Spleen (tissue), 11 donors: ENCODE measurements at regions not wholly inside any gene's neighbourhood (a gene's known extent, or its start where the extent isn't known, plus 50 kb on each side); places are given as distances from the start of the nearest gene placed in this dataset.
A peak's percentile ranks its signal among the peaks of the same experiment; 100 is the strongest.

ENCODE experiments used
- DNase-seq: peaks from one replicate; pipeline ENCODE4 v3.0.0-alpha.2; 2020
- H3K27ac ChIP-seq, 8 donors: fragments of 200-600 bp; sonication (generic) in 7 of 8; 1 replicate in 4 of 8; 2 replicates in 4 of 8; pipeline versions ENCODE4 v1.5.0 to v1.8.0; 2016 to 2021; ENCODE audit warnings: inconsistent platforms in 4 of 8, mild to moderate bottlenecking in 4 of 8, moderate library complexity in 1 of 8
- H3K27me3 ChIP-seq, 7 donors: fragments of 200-600 bp; sonication (generic) in 6 of 7; replicated peaks in 1 of 7; 1 replicate in 4 of 7; 2 replicates in 3 of 7; pipeline versions ENCODE4 v1.5.0 to v1.8.0; 2016 to 2021; ENCODE audit warnings: inconsistent platforms in 3 of 7, mild to moderate bottlenecking in 1 of 7
- H3K36me3 ChIP-seq, 6 donors: fragments of 200-600 bp; sonication (generic) in 5 of 6; 1 replicate in 4 of 6; 2 replicates in 2 of 6; pipeline versions ENCODE4 v1.5.0 to v1.8.0; 2016 to 2021; ENCODE audit warnings: inconsistent platforms in 2 of 6
- H3K4me1 ChIP-seq, 6 donors: fragments of 200-600 bp; sonication (generic) in 5 of 6; 1 replicate in 3 of 6; 2 replicates in 3 of 6; pipeline versions ENCODE4 v1.5.0 to v1.8.0; 2016 to 2021; ENCODE audit warnings: inconsistent platforms in 3 of 6
- H3K4me3 ChIP-seq, 8 donors: fragments of 200-600 bp; sonication (generic) in 7 of 8; 1 replicate in 4 of 8; 2 replicates in 4 of 8; pipeline versions ENCODE4 v1.5.0 to v1.8.0; 2016 to 2021; ENCODE audit warnings: inconsistent platforms in 4 of 8, mild to moderate bottlenecking in 4 of 8, moderate library complexity in 2 of 8
- H3K9me3 ChIP-seq, 8 donors: fragments of 200-600 bp; sonication (generic) in 7 of 8; 1 replicate in 4 of 8; 2 replicates in 4 of 8; pipeline versions ENCODE4 v1.5.0 to v1.8.0; 2016 to 2021; ENCODE audit warnings: inconsistent platforms in 4 of 8
- CTCF ChIP-seq, 11 experiments: fragments of 200-600 bp in 7 of 11; fragments of 450-650 bp in 4 of 11; sonication (generic) in 4 of 11; IDR thresholded peaks in 8 of 11; conservative IDR thresholded peaks in 3 of 11; 1 replicate in 7 of 11; 2 replicates in 4 of 11; pipeline versions ENCODE4 v1.4.0 to v1.8.0; 2016 to 2021; ENCODE audit warnings: antibody characterized with exemption in 11 of 11, inconsistent platforms in 4 of 11, mild to moderate bottlenecking in 1 of 11
- POLR2A ChIP-seq, 3 donors: fragments of 450-650 bp; IDR thresholded peaks; one replicate each; pipeline ENCODE4 v1.5.1; 2017; ENCODE audit warnings: antibody characterized with exemption in 3 of 3, mild to moderate bottlenecking in 1 of 3
- POLR2AphosphoS5 ChIP-seq, 3 donors: sonication (generic); formaldehyde crosslinking; IDR thresholded peaks; one replicate each; pipeline ENCODE4 v1.5.1; 2017; ENCODE audit warnings: antibody characterized with exemption in 3 of 3
- WGBS, 5 donors: extraction: QIAGEN DNeasy Blood & Tissue Kit in 3 of 5; methylation state at CpG; one replicate each; pipeline versions ENCODE4 v1.1.5 to v1.1.7; 2013 to 2018; 5-methylcytosine and 5-hydroxymethylcytosine counted together
- intact Hi-C: fragments of 100-400 bp; cut with DNase I; formaldehyde crosslinking; loops from one replicate; pipeline ENCODE4 v1.15.0; 2023; ENCODE audit warnings: low total_unique reads
- donor health status: healthy with polysubstance abuse.
- donor health status: DM: no; HTN: no; CAD: no; lungs with moderate emphysema.
- donor health status: DM: no; HTN: no; CAD: no.
- donor health status: Bipolar disorder and iron deficiency.
- donor health status: healthy.
- donor health status: DM: no; HTN: no; CAD: no.
- donor health status: DM: yes; HTN: yes; CAD: no.

DNA sequence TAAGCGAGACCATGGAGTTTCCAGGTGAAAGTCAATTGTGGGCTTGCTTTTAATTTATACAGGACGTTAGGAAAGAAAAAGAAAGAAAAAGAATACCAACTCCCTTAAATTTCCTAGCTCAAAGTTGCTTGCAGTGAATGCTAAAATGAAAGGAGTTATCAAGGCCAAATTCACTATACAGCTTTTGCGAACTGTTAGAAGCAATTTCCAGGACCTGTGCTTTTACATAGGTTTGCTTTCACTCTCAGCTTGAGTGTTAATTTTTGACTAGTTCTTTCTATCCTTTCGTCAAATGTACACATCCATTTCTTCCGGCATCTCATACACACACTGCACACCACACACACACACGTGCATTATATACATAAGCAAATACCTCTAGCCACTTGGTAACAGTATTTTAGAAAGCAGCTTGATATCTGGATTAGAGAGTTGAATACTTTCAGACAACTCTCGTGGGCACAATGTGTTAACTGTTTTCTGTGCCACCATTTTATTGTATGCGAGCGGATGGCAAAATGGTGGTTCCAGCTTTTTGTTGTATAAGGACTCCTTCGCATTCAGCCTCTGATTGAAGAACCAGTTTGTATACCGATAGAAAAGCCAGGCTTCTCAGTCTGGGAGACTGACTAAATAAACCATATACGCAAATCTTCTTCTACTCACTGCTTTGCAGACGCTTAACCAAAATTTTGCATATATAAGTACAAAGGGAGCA, 381.8 kb downstream of the MTX2 start:
- peak overlapping the region in 7 of 8 donors; percentile 41 to 79 (median 50) for H3K27ac ChIP-seq
- WGBS, 5 donors = 77 to 81% (median 79%) methylated on average over 13 of the region's 13 CpGs
- peaks cover 0 to 33% (median 0%) of the 10 kb centered on the region in 7 donors for H3K27me3 ChIP-seq
- no peaks in the 10 kb centered on the region for H3K36me3 ChIP-seq
- no peak for TF ChIP-seq POLR2A (IDR thresholded peaks at IDR 0.05)
- intact Hi-C loops = loop anchor here (5.0 to 10.0 kb wide), 2 partner anchors 174 to 524 kb away; partner anchors contain the start of gene HOXD8
- no peaks in the 10 kb centered on the region for H3K9me3 ChIP-seq
- H3K4me1 ChIP-seq = peaks cover 0 to 22% (median 14%) of the 10 kb centered on the region in 6 donors
- DNase-seq = no peak
- H3K4me3 ChIP-seq = peak overlapping the region in 2 of 8 donors; percentile 13 to 17

DNA sequence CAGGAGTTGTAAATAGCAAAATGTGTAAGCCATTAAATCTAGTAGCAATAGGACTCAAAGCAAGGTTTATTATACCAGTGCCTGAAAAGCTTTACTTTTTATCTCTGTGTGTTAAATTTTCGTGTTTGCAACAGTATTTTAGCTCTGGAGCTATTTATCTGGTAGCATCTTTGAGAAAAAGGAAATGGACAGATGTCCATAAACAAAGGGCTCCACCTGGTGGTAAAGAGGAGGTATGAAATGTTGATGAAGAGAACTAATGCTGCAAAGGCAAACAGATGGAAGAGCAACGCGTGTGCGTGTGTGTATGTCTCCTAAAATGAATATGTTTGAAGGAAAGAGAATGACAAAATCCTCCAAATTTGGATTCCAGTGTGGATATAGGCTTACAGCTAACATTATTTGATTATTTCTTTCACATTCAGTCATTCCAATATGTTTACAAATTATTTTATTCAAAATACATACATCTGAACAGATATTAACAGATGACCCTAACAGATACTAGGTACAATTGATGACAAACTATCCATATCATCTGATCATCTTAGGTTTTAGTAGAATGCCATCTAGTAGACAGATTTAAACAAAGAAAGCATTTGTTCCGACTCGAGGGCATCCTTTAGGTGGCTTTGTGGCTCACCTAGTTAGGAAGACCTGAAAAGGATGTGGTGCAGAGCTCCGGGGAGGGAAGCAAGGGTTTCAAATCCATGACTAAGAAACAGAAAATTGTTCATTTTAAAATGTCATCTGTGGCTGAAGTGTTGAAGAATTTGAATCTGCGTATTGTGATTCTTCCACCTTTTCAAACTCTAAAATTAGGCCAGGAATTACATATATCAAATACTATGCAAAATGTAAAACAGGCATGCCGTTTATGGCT, 383.3 kb downstream of the MTX2 start:
- peak; percentile 41 to 82 (median 74) for TF ChIP-seq CTCF (IDR thresholded peaks at IDR 0.05 in 8 of 11, conservative IDR thresholded peaks at IDR 0.05 in 3 of 11)
- no peak for TF ChIP-seq POLR2A (IDR thresholded peaks at IDR 0.05)
- TF ChIP-seq POLR2AphosphoS5 (IDR thresholded peaks at IDR 0.05) = no peak
- Histone ChIP-seq H3K27ac (no peak overlapping the region), H3K27me3 (peaks cover 0 to 25% (median 0%) of the 10 kb centered on the region in 7 donors), H3K4me1 (peaks cover 0 to 22% (median 14%) of the 10 kb centered on the region in 6 donors), H3K36me3 (no peaks in the 10 kb centered on the region), H3K4me3 (no peak overlapping the region), H3K9me3 (no peaks in the 10 kb centered on the region)
- DNase-seq = no peak
- intact Hi-C loops = loop anchor here (5.0 to 10.0 kb wide), 2 partner anchors 172 to 525 kb away; partner anchors contain the start of gene HOXD8
- WGBS, 5 donors = 42 to 52% (median 48%) methylated on average over 9 of the region's 9 CpGs

DNA sequence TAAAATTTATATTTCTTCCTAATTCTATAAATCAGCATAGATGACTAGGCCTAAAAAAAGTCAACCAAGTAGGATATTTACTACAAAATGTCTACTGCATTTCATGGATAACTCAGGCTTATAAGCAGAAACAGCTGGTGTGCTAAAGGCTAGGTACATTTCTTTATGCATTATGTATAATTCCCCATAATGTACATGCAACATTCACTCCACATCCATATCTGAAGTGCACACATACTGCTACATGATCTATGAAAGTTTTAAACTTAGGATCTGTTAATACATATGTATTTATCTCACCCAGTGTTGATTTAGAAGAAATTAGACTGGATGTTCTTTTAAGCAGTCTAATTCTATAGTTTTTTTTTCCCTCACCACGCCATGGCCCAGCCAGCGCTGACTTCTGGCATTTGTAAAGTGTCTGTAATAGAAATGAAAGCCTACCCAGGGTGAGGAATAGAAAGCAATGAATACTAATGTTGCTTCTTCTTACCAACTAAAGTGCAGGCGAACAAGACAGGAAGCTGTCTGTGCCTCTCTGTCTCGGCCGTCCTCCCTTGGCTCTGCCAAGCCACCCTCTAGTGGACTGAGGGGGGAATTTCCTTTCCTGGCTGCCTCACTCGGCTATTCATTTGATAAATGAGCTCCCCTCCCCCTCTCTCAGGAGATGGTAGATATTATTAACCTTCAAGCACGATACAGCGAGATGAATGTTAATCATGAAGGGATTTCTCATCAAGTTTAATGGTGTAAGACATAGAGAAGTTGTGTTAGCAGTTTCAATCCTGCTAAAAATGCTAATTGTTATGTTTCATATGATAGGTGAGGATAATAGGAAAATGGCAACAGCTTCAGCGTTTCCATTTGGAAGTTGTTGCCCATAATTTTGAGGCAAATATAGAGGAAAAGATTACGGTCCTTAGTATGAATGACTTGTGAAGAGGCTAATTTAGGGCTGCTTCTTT, 384.5 kb downstream of the MTX2 start:
- DNase-seq = peak; percentile 78
- Histone ChIP-seq H3K27me3 (peaks cover 0 to 25% (median 0%) of the 10 kb centered on the region in 7 donors), H3K27ac (peak overlapping the region in 5 of 8 donors; percentile 13 to 50 (median 19)), H3K4me1 (peaks cover 0 to 22% (median 14%) of the 10 kb centered on the region in 6 donors), H3K36me3 (no peaks in the 10 kb centered on the region), H3K9me3 (no peaks in the 10 kb centered on the region), H3K4me3 (no peak overlapping the region)
- WGBS, 5 donors = 25 to 31% (median 30%) methylated on average over 10 of the region's 10 CpGs
- TF ChIP-seq POLR2A (IDR thresholded peaks at IDR 0.05) (no peak), POLR2AphosphoS5 (IDR thresholded peaks at IDR 0.05) (peak in 1 of 3 donors; percentile 19), CTCF (IDR thresholded peaks at IDR 0.05 in 8 of 11, conservative IDR thresholded peaks at IDR 0.05 in 3 of 11) (peak; percentile 29 to 78 (median 69))
- intact Hi-C loops = loop anchor here (5.0 to 10.0 kb wide), 2 partner anchors 171 to 526 kb away; partner anchors contain the start of gene HOXD8
